ENCODE measurements at regions not wholly inside any gene's neighbourhood (a gene's known extent, or its start where the extent isn't known, plus 50 kb on each side); places are given as distances from the start of the nearest gene placed in this dataset.
A peak's percentile ranks its signal among the peaks of the same experiment; 100 is the strongest.

- DNase-seq, result no peak
Measured at GRCh38 chr3:110732420-110732819, 339.2 kb upstream of the NECTIN3 start.

- no peak for DNase-seq
Measured at GRCh38 chr3:110733045-110733444, 338.6 kb upstream of the NECTIN3 start.

GRCh38 chr3:110734524-110734923 is 337.1 kb upstream of the NECTIN3 start:
- DNase-seq, result no peak

GRCh38 chr3:110736332-110736731 is 335.3 kb upstream of the NECTIN3 start:
- DNase-seq, result no peak

GRCh38 chr3:110738531-110738930 is 333.1 kb upstream of the NECTIN3 start:
- no peak for DNase-seq

GRCh38 chr3:110741891-110742290 is 329.7 kb upstream of the NECTIN3 start:
- DNase-seq, result no peak

GRCh38 chr3:110743202-110743601 is 328.4 kb upstream of the NECTIN3 start:
- DNase-seq, result peak; percentile 67

GRCh38 chr3:110743984-110744383 is 327.6 kb upstream of the NECTIN3 start:
- no peak for DNase-seq

- no peak for DNase-seq
Measured at GRCh38 chr3:110744723-110745122, 326.9 kb upstream of the NECTIN3 start.

GRCh38 chr3:110749006-110749405 is 322.6 kb upstream of the NECTIN3 start:
- DNase-seq, result no peak

GRCh38 chr3:110750201-110750600 is 321.4 kb upstream of the NECTIN3 start:
- DNase-seq, result no peak

- no peak for DNase-seq
Measured at GRCh38 chr3:110752307-110752706, 319.3 kb upstream of the NECTIN3 start.

- no peak for DNase-seq
Measured at GRCh38 chr3:110753516-110753915, 318.1 kb upstream of the NECTIN3 start.

- no peak for DNase-seq
Measured at GRCh38 chr3:110754212-110754916, 317.3 kb upstream of the NECTIN3 start.

- no peak for DNase-seq
Measured at GRCh38 chr3:110755345-110755744, 316.3 kb upstream of the NECTIN3 start.

GRCh38 chr3:110756705-110757104 is 314.9 kb upstream of the NECTIN3 start:
- DNase-seq, result no peak

- DNase-seq, result no peak
Measured at GRCh38 chr3:110758208-110758607, 313.4 kb upstream of the NECTIN3 start.

- DNase-seq, result no peak
Measured at GRCh38 chr3:110767156-110767555, 304.5 kb upstream of the NECTIN3 start.

GRCh38 chr3:110767838-110768237 is 303.8 kb upstream of the NECTIN3 start:
- no peak for DNase-seq

GRCh38 chr3:110773413-110773954 is 298.1 kb upstream of the NECTIN3 start:
- no peak for DNase-seq

- no peak for DNase-seq
Measured at GRCh38 chr3:110774496-110775265, 296.9 kb upstream of the NECTIN3 start.

- no peak for DNase-seq
Measured at GRCh38 chr3:110779581-110779980, 292.0 kb upstream of the NECTIN3 start.

- DNase-seq, result no peak
Measured at GRCh38 chr3:110783541-110783940, 288.1 kb upstream of the NECTIN3 start.

- DNase-seq, result no peak
Measured at GRCh38 chr3:110788794-110789193, 282.8 kb upstream of the NECTIN3 start.

All from NCI-H524 treated with DMSO at 0.1 percent for 48 hours (cell line).